Femur (tissue), 1 donor: ENCODE measurements at regions not wholly inside any gene's neighbourhood (a gene's known extent, or its start where the extent isn't known, plus 50 kb on each side); places are given as distances from the start of the nearest gene placed in this dataset.
"Not testable (repeated sequence)": the region's sequence is repeated elsewhere in the genome, so short reads cannot be mapped to it uniquely, and the experiment has no call there.

Experiments used
- DNase-seq: peaks from one replicate; pipeline ENCODE4 v3.0.0-alpha.2; 2017

GRCh38 chr5:102154791-102155605 lies 141.1 kb downstream of the SLCO4C1 start:
- DNase-seq = not testable (repeated sequence)

- no peak for DNase-seq
These were observed 141.8 kb downstream of the SLCO4C1 start for GRCh38 chr5:102154291-102154690.

- no peak for DNase-seq
These were observed 142.9 kb downstream of the SLCO4C1 start for GRCh38 chr5:102153003-102153759.

GRCh38 chr5:102139029-102139428 lies 157.1 kb downstream of the SLCO4C1 start:
- DNase-seq = no peak

DNA sequence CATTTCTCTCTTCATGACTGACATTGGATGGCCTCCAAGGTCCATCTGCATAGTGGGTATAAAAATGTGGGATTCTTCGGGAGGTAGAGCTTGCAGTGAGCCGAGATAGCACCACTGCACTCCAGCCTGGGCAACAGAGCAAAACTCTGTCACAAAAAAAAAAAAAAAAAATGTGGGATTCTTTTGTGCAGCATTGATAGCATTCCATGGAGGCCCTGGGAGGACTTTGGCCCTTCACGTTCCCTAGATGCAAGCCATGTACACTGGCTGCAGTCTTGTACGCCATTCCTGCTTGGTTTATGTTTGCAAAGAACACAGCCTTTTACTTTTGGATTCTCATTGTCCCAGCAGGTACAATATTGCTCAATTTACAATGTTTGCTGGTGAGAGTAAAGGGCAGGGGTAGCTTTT lies 157.8 kb downstream of the SLCO4C1 start:
- no peak for DNase-seq

DNA sequence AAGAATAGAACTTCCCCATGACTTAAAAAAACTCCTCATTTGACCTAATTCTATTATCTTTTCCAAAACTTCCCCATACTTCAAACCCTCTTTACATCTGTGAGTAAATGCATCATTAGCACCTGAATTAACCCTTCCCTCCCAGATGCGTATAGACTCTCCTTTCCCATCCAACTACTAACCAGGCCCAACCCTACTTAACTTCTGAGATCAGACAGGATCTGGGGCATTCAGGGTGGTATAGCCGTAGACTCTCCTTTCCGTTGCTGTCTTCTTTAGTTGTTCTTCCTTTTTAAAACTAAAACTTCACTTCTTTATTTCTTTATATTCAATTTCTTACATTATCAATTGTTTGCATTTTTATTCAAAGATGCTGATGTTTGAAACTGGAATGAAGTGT lies 165.2 kb downstream of the SLCO4C1 start:
- DNase-seq = no peak

DNA sequence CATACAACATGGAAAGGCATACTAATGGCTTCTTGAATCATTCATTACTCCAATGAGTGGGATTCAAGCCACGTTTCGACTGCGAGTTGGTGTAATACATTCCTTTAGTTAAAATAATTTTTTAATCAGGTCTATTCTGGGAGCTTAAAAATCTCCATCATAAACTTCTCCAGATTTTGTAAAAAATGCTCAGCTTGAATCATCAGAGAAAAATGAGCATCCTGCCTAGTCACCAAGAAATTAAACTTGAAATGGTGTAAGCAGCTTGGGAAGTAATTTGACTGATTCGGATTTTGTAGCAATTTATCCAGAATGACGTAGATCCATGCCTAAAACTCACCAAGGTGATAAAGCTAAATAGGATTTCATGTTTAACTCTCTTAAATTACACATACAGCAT lies 165.7 kb downstream of the SLCO4C1 start:
- no peak for DNase-seq

- no peak for DNase-seq
These were observed 176.8 kb downstream of the SLCO4C1 start for GRCh38 chr5:102119252-102119651.

- DNase-seq = no peak
These were observed 180.3 kb downstream of the SLCO4C1 start for GRCh38 chr5:102115736-102116135.

DNA sequence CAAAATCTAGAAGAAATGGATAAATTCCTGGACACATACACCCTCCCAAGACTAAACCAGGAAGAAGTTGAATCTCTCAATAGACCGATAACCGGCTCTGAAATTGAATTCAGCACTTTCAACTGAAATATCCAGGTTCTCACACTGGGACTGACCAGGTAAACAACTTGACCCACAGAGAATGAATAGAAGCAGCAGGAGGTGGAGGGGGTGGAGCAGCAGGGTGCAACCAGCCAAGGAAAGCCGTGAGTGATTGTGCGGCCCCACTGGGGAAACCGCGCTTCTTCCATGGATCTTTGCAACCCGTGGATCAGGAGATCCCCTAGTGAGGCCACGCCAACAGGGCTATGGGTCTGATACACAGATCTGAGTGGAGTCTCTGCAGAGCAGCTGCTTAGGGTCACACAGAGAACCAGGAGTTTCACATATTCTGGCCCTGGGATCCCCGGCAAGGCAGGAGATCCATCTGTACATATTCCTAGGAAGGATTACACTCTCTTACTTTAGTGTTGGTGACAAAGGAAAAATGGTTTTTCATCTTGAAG lies 181.5 kb downstream of the SLCO4C1 start:
- no peak for DNase-seq

DNA sequence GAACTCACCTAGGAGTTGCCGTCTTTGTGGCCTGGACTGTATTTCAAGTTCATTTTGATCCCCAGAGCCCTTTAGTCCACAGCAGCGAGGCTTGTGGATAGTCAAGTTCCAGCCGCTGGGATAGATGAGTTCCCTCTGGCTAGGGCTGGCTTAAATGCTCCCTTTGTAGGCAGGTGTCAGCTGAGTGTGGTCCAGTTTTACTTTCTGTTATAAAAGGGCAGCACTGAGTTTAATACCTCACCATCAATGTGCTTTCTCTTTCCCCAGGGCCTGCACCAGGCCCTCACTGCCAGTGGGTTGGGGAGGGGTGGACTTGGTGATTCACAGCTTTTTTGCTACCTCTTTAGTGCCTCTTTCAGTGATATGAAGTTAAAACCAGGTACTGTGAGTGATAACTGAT lies 188.2 kb downstream of the SLCO4C1 start:
- no peak for DNase-seq

DNA sequence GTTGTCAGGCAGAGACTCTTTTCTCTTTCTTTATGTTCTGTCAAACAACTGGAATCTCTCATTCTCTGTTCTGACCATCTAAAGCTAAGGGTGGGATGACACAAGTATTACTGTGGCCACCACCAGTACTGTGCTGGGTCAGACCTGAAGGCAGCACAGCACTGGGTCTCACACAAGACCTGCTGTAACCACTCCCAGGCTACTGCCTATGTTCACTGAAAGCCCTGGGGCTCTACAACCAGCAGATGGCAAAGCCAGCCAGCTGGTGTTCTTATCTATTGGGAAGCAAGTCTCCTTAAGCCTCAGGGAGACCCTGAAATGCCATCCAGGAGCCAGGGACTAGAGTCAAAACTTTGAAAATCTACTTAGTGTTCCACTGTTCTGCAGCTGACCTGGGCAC lies 189.5 kb downstream of the SLCO4C1 start:
- no peak for DNase-seq

DNA sequence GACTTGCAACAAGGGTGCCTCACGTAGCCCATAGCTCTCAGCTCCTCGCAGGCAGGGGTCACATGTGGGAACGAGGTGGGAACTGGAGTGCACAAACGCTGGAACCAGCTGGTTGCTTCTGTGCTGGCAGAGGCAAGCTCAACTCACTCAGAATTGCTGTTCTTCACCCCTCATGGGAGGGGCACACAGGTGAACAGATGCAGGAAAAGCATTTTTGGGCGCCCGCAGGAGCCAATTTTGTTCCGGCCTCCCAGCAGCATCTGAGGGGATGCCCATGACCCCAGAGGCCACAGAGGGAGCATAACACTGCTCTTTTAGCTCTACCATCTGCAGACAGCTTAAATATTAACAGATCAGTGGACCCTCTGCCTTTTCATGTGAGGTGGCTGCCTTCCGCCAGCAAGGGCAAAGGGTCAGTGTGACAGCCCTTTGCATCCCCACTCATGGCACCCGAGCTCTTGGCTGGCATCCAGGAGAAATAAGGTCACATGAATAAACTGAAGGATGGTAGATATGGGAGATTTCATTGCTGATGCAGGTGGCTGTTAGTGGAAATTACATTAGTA lies 196.2 kb downstream of the SLCO4C1 start:
- no peak for DNase-seq

DNA sequence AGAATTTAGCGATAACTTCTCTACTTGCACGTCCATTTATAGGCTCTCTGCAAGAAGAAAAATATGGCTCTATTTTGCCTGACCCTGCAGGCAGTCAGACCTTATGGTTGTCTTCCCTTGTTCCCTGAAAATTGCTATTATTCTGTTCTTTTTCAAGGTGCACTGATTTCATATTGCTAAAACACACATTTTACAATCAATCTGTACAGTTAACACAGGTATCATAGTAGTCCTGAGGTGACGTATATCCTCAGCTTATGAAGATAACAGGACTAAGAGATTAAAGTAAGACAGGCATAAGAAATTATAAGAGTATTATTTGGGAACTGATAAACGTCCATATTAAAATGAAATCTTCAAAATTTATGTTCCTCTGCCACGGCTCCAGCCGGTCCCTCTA lies 197.0 kb downstream of the SLCO4C1 start:
- DNase-seq = not testable (repeated sequence)

DNA sequence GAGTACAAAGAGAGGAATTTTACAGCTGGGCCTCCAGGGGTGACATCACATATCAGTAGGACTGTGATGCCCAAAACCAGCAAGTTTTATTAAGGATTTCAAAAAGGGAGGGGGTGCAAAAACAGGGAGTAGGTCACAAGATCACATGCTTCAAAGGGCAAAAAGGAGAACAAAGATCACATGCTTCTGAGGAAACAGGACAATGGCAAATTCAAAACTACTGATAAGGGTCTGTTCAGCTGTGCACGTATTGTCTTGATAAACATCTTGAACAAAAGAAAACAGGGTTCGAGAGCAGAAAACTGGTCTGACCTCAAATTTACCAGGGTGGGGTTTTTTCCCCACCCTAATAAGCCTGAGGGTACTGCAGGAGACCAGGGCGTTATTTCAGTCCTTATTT lies 197.5 kb downstream of the SLCO4C1 start:
- not testable (repeated sequence) for DNase-seq

- DNase-seq = no peak
These were observed 205.3 kb downstream of the SLCO4C1 start for GRCh38 chr5:102090770-102091169.

DNA sequence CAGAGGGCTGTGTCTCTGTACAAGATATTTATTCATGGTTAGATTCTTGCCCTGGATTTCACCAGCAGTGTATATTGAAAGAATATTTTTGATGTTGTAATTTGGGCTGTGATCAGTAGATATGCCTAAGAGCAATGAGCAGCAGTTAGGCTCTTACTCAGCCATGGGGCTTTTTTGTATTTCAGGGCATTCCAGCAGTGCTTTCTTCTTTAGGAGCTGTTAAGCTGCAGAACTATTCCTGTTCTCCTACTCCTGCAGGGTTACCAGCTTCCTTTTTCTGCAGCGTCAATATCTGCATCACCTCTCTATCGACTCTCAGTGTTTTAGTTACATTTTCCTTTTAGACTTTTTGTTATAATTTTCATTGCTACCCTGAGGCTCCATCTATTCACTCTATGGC lies 206.2 kb downstream of the SLCO4C1 start:
- DNase-seq = no peak

DNA sequence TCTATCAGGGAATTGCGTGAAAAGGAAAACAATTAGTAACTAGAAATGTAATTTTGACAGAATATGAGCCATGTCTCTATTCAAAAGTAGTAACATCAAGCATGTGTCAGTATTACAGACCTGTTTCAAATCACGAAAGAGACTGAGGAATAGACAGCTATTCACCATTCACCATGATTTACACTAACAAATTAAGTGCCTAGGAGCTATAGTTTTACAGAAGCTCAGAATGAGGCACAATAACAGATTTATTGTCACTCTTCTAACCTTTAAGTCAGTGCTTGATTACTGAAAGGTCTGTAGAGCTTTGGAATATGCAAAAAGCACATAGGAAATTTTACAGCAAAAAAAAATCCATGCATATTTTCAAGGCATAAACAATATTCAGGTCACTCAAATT lies 208.2 kb downstream of the SLCO4C1 start:
- no peak for DNase-seq

DNA sequence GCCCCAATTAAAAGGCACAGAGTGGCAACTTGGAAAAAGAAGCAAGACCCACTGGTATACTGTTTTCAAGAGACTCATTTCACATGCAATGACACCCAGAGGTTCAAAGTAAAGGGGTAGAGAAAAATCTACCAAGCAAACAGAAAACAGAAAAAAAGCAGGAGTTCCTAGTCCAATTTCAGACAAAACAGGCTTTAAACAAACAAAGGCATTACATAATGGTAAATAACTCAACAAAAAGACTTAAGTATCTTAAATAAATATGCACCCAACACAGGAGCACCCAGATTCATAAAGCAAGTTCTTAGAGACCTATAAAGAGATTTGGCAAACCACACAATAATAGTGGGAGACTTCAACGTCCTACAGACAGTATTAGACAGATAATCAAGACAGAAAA lies 215.8 kb downstream of the SLCO4C1 start:
- no peak for DNase-seq

DNA sequence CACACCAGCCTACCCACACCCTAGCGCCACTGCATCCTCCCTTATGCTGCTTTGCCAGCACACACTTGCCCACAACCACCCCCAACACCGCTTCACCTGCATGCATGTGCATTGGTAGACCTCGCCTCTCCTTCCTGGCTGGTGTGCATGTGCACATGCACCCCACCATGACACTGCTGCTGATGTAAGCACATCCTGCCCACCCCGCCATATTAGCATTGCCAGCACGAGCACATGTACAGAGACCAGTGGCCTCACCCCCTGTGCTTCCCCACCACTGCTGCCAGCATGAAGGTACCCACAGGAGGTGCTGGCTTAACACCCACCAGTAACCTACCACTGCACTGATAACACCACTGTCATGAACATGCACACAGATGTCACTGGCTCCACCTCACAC lies 218.2 kb downstream of the SLCO4C1 start:
- DNase-seq = no peak

- no peak for DNase-seq
These were observed 226.1 kb downstream of the SLCO4C1 start for GRCh38 chr5:102069974-102070373.

- DNase-seq = no peak
These were observed 227.2 kb downstream of the SLCO4C1 start for GRCh38 chr5:102068870-102069269.

DNA sequence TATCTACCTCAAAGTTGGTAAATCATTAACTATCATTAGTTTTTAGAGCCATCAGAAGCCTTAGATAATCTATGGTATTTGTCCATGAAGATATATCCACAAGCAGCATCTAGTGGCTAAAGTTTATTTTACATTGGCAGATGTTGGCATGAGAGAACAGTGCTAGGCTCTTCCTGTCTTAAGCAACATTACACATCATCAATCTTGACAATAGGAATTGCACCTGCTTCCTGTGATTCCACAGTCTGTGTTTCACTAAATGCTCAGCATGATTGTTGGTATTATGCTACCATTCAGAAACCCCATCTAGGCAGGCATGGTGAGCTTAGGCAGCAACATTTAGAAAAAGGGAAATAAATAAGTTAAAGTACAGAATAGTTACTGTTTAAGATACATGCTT lies 246.6 kb downstream of the SLCO4C1 start:
- DNase-seq = no peak

DNA sequence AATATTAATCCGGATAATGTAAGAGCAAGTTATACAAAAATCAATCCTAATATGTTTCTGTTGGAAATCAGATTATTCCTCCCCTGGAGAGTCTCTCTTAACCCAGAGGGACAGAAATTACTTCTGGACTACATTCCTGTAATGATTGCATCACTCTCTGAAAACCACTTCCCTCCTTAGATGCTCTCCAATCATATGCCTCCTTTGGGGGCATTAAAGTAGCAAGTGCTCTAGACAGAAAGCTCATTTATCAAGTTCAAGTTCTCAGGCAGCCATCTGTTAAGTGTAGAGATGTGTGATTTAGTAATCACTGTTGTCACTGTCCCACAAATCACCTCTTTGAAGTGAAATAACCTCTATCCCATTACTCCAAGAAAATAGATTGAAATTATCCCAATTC lies 247.1 kb downstream of the SLCO4C1 start:
- DNase-seq = no peak
